HG03354 (cell line): ENCODE measurements at regions not wholly inside any gene's neighbourhood (a gene's known extent, or its start where the extent isn't known, plus 50 kb on each side); places are given as distances from the start of the nearest gene placed in this dataset.

ENCODE experiments used
- ATAC-seq: cut with Tn5 transposase; IDR thresholded peaks from one replicate; pipeline ENCODE4 v1.9.1; 2021; ENCODE audit warnings: mild to moderate bottlenecking; ENCODE audit not compliant: unreplicated experiment, poor library complexity, severe bottlenecking

- no peak for ATAC-seq
Measured at GRCh38 chr12:105986779-105987684, 151.7 kb downstream of the NUAK1 start.

GRCh38 chr12:105987685-105988035 lies 151.1 kb downstream of the NUAK1 start:
- no peak for ATAC-seq

- no peak for ATAC-seq
Measured at GRCh38 chr12:105992849-105993740, 145.7 kb downstream of the NUAK1 start.

- ATAC-seq = no peak
Measured at GRCh38 chr12:105993766-105994555, 144.8 kb downstream of the NUAK1 start.

GRCh38 chr12:105995961-105996431 lies 142.8 kb downstream of the NUAK1 start:
- ATAC-seq = no peak

- no peak for ATAC-seq
Measured at GRCh38 chr12:105998561-105998960, 140.2 kb downstream of the NUAK1 start.

- no peak for ATAC-seq
Measured at GRCh38 chr12:106000382-106001104, 138.2 kb downstream of the NUAK1 start.

- ATAC-seq = no peak
Measured at GRCh38 chr12:106001105-106001836, 137.5 kb downstream of the NUAK1 start.

GRCh38 chr12:106001837-106002218 lies 136.9 kb downstream of the NUAK1 start:
- ATAC-seq = no peak

- no peak for ATAC-seq
Measured at GRCh38 chr12:106003297-106003696, 135.5 kb downstream of the NUAK1 start.

GRCh38 chr12:106004289-106004688 lies 134.5 kb downstream of the NUAK1 start:
- no peak for ATAC-seq

GRCh38 chr12:106006382-106006781 lies 132.4 kb downstream of the NUAK1 start:
- no peak for ATAC-seq

GRCh38 chr12:106006940-106007339 lies 131.8 kb downstream of the NUAK1 start:
- no peak for ATAC-seq

GRCh38 chr12:106010741-106011140 lies 128.0 kb downstream of the NUAK1 start:
- ATAC-seq = no peak
